ENCODE measurements at regions not wholly inside any gene's neighbourhood (a gene's known extent, or its start where the extent isn't known, plus 50 kb on each side); places are given as distances from the start of the nearest gene placed in this dataset.

- DNase-seq = no peak
Observed at GRCh38 chr15:39465843-39466749, 114.8 kb upstream of the THBS1 start.

- DNase-seq = no peak
Observed at GRCh38 chr15:39466750-39467105, 114.2 kb upstream of the THBS1 start.

DNA sequence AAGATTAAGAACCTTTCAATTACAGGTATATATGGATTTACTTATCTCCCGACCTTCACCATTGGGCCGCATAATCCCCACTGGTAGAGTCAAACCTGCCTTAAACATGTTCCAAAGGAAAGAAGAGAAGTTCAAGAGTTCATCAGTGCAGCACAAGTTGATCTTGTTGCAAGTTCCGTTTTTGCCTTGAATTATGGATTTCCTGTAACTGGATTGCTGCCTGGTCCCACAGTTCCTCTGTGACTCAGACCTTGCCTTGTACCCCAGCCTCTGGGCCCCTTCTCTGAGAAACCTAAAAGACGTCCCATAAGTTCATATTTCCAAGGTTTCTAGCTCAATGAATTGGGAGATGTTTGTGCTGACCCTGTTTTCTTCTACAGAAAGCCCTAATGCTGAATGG, 112.5 kb upstream of the THBS1 start:
- no peak for DNase-seq

DNA sequence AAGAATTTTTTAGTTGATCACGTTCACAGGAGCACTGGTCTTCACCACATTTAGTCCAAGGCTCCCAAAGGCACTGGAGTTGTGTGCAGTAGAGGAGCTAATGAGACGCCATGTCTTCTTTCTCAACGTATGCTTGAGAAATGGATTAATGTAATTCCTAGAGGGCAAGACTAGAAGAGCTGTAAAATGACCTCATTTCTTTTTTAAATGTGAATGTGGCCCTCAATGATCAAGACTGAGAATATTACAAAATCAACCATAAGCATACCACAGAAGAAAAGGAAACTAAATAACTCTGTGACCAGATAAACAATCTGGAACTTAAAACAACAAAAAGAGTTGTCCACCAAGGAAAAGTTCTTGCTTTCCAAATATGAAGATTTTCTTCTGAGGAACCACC, 112.1 kb upstream of the THBS1 start:
- DNase-seq = no peak

- no peak for DNase-seq
Observed at GRCh38 chr15:39471785-39472574, 108.9 kb upstream of the THBS1 start.

GRCh38 chr15:39472621-39473297, 108.1 kb upstream of the THBS1 start:
- DNase-seq = no peak

GRCh38 chr15:39473298-39473947, 107.5 kb upstream of the THBS1 start:
- DNase-seq = no peak

- no peak for DNase-seq
Observed at GRCh38 chr15:39474657-39475056, 106.2 kb upstream of the THBS1 start.

GRCh38 chr15:39478996-39479395, 101.9 kb upstream of the THBS1 start:
- DNase-seq = no peak

DNA sequence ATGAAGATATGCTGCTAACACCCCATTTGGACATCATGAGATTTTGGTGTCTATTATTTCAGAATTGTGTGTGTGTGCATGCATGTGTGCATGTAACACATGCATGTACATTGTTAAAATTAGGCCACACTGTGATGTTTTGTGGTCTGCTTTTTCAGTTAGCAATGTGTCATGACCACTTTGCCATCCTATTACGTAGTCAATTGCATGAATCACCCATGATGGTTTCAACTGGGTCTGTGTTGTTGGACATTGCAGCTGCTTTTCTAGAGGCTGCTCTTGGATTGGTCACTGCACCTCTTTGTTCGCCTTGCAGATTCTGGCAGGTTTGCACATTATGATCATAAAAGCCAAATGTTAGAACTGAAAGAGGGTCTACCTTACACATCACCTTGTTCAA, 101.0 kb upstream of the THBS1 start:
- no peak for DNase-seq

GRCh38 chr15:39482459-39482858, 98.4 kb upstream of the THBS1 start:
- no peak for DNase-seq

- no peak for DNase-seq
Observed at GRCh38 chr15:39486621-39487457, 94.0 kb upstream of the THBS1 start.

- DNase-seq = no peak
Observed at GRCh38 chr15:39487458-39487735, 93.5 kb upstream of the THBS1 start.

DNA sequence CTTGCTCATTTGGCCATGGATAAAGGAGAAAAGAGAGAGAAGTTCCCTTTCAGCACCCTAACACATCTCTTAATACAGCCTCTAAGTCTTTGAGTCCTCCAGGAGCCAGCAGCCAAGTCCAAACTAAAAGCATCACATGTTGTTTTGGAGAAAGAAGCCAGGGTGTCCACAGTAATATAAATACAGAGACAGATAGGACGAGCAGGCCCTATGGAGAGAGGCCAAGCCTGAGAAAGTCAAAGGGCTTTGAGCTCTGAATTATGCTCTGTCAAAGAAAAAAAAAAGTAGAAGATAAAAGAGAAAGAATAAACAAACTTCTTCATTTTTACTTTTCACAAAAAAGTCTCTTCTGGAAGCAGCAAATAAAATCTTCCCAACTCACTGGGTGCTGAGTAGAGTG, 92.4 kb upstream of the THBS1 start:
- DNase-seq = no peak

DNA sequence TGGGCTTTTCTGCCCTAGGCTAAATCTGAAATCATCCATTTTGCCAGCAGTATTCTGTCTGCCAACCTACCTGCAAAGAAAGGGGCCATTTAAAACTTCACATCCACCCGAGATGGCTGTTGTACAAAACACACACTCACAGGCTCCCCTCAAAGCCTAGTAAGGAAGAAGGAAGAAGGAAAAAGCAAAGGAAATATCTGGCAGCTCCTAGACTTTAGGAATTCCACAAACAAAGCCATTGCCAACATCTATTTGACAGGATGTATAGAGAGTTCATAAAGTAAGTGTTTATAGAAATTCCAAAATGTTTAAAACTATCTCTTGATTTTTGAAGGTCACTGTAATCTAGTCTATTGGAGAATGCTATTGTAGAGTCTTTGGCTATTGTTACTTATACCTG, 91.9 kb upstream of the THBS1 start:
- DNase-seq = no peak

DNA sequence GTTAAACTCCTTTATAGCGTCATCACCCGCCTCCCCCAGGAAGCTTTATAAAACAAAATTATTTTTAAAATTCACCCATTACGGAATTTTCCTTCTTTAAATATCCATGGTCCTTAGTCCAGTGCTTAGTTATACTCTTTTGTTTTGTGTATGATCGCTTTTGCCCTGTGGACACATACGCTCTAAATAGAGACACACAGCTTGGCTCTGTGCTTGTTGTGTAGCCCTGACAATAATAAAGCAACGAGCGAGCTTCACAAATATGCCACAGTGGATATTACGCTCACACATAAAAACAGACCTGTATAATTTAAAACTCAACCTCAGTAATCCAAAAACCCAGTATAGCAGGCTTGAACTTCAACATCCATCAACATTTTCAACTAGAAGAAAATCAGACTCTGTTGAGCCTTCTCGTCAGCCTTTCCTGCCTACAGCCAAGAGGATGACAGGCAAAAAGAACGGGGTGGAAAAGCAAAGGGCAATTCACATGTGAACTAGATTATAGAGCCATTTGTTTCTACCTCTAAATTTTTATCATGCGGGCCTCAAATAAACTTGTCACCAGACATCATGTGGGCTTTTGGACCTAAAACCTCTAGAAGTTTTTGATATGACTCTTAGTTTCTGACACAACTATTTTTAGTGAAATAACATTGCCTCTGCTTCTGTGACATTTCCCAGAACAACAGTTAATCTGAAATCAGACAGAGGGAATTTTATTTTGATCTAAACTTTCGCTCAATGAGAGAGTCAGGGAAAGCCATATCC, 89.6 kb upstream of the THBS1 start:
- DNase-seq = no peak

- no peak for DNase-seq
Observed at GRCh38 chr15:39491886-39492490, 88.9 kb upstream of the THBS1 start.

DNA sequence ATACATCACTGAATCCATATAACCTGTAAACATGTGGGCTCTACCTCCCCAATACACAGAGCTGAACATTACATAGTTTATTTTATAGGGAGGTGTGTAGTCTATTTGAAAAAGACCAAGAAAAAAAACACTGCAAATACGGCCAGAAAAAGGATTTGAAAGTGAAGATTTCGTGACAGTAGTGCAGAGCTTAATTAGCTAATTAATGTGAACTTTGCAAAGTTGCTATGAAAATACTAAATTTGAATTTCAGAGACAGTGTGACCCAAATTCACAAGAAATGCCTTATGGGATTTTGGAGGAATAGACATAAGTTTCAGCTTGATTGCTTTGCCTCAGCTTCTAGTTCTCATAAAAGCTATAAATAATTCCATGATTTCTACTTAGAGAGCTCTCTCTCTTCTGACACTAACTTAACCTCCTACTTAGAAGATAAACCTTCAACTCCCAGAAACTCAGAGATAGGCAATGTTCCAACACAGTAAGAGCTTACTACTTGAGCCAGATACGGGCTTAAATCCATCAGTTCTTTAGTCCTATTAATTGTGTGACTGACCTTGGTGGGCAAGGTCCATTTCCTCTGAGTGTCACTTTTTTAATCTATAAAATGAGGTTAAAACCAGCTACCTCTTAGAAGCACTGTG, 87.3 kb upstream of the THBS1 start:
- no peak for DNase-seq

DNA sequence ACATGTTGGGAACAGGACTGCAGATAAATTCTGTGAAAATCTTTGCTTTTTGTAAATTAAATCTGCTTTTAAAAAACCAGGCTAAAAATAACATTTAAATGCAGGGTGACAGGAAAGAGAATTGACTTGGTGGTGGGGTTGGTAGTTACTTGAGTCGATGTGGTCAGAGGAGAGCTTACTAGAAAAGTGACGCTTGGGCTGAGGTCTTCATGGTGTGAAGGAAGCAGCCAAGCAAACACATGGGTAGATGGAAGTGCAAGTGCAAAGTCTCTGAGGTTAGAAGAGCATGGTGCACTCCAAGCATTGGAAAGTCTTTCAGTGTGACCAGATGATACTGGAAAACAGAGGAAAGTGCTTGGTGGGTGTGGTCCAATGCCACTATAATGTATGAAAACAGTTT, 86.4 kb upstream of the THBS1 start:
- DNase-seq = no peak
